ENCODE measurements at regions not wholly inside any gene's neighbourhood (a gene's known extent, or its start where the extent isn't known, plus 50 kb on each side); places are given as distances from the start of the nearest gene placed in this dataset.

DNA sequence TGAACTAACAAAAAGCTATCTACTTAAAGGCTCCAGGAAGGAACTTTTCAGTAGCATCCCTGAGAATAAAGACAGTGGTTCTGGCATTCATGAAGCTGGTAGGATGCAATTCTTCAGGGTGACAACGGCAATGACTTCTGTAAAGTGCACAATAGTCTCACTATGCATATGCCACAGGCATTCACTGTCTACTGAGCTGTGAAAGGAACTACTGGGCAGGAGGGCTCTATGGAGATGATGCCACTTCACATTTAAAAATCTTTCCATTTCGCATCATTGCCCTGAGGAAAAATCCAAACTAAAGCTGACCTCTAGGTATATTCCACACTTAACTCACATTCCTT is 2020.6 kb upstream of the PCDH20 start:
- no peak for DNase-seq

DNA sequence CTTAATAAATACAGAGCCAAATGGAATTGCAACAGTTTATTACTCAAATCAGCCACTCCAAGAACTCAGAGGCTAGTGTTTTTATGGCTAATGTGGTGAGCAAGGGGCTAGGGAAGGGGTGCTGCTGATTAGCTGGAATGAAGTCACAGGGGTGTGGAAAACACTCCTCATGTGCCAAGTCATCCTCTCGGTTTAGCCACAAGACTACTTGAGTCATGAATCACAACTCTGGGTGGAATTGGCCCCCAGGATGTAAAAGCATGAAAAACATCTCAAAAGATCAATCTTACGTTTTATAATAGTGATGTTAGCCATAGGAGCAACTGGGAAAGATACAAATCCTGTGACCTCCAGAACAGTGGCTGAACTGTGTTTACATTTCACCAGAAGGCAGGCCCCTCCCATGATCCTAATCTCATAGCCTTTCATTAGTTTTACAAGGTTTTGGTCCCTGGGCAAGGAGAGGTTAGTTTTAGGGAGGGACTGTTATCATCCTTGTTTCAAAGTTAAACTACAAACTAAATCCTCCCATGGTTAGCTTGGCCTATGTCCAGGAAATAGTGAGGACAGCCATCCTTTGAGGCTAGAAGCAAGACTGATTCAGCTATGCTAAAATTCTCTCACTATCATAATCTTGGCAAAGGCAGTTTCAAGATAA is 2020.1 kb upstream of the PCDH20 start:
- DNase-seq, result no peak

DNA sequence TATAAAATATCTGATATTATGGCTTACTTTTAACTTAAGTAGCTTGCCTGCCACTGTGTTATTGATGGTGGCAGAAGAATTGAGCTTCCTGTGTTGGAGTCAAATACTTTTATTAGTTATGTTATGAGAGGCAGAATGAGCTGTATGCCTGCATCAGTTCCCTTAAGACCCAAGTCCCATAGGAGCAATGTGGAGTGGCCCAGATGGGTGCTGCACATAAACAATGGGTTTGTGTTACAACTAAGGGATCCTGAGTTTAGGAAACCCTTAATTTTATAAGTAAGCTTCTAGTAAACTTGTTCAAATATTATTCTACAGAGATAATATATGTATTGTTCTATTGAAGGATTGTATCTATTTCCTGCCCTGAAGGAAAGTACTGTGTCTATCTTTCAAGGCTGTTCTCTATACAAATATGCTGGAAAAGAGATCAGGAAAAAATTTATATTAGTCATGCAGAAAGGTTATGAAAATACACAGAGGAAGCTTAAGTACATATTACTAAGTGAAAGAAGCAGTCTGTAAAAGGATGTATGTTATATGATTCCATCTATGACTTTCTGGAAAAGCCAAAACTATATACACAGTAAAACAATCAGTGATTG is 2018.0 kb upstream of the PCDH20 start:
- no peak for DNase-seq

DNA sequence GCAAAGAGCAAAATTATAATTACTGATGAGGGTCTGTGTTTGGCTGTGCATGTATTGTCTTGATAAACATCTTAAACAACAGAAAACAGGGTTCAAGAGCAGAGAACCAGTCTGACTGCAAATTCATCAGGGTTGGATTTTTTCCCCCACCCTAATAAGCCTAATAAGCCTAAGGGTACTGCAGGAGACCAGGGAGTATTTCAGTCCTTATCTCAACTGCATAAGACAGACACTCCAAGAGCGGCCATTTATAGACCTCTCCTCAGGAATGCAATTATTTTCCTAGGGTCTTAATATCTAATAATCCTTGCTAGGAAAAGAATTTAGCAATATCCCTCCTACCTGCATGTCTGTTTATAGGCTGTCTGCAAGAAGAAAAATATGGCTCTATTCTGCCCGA is 2011.5 kb upstream of the PCDH20 start:
- no peak for DNase-seq

DNA sequence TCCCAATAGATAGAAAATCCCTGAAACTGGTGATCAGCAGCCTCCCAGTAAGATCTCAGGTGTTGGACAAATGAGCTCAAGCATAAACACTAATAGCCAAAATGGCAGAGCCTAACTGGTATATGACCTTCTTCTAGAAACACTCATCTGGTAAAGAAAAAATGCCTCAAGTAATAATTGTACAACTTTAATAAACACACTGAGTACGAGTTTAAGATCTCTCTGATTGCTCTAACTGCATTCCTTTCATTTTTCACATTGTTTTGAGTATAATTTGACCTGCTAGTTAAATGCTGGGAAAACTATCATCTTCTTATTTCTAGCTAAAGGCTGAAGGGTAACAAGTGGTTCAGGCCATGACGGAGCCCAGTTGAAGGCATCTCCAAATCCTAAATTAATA is 2009.5 kb upstream of the PCDH20 start:
- DNase-seq, result no peak

DNA sequence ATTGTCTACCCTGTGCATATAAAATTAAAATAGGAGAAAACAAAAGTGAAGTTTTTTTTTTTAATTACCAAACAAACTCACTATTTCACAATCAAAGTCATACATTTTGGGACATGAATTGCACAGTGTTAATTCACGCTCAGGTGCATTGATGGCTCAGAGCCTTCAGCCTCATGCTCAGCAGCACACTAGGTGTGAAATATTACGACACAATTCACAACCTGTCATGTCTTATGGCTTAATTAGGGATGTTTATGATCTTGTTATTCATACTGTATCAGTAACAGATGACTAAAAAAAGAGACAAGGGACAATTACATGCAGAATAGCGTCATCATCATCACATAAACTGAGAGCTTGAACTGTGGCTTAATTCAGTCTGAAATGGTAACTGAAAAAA is 2005.5 kb upstream of the PCDH20 start:
- DNase-seq, result no peak

DNA sequence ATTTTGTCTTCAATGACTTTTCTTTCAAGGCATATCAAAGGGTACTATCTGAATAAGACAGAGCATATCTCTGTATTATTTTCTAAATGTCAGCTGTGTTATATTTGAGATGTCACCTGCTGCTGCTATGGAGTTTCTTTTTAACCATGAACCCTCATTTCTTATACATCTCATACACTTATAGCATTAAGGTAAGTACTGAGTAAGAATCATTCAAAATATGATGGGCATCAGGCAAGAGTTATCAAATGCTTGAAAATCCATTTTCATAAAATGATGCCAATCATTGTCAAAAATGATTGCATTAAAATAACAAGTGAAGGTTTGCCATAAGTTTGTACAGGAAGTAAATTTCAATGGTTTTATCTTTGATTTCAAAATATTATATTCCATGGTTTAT is 2005.0 kb upstream of the PCDH20 start:
- no peak for DNase-seq

DNA sequence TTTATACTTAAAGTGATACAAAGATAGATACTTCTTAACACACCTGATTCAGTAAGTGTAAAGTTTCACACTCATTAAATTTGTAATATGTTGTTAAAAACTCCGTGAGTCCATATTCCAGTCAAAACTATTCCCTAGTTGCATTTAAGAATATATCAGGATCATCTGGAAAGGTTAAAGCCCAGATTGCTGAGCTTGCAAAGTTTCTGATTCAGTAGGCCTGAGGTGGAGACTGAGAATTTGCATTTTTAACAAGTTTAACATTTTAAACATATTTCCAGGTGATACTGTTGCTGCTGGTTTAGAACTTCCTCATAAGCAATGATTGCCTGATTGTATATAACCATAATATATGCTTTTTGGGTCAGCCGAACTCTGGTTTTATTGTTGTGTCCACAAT is 1998.6 kb upstream of the PCDH20 start:
- no peak for DNase-seq

DNA sequence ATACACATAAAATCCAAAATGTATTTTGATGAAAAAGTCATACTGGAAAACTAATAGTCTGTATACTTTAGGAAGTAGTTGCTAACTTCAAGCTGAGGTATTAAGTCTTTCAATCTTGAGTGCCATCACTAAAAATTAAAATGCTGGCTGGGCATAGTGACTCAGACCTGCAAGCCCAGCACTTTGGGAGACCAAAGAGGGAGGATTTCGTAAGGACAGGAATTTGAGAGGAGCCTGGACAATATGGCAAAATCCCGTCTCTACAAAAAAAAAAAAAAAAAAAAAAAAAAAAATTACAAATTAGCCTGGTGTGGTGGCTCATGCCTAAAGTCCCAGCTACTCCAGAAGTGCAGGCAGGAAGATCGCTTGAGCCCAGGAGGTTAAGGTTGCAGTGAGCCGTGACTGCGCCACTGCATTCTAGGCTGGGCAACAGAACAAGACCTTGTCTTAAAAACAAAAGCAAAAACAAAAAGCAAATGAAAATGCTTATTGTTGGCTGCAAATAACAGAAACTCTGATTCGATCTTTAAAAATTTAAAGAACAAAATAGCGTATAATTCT is 1994.2 kb upstream of the PCDH20 start:
- DNase-seq, result no peak

DNA sequence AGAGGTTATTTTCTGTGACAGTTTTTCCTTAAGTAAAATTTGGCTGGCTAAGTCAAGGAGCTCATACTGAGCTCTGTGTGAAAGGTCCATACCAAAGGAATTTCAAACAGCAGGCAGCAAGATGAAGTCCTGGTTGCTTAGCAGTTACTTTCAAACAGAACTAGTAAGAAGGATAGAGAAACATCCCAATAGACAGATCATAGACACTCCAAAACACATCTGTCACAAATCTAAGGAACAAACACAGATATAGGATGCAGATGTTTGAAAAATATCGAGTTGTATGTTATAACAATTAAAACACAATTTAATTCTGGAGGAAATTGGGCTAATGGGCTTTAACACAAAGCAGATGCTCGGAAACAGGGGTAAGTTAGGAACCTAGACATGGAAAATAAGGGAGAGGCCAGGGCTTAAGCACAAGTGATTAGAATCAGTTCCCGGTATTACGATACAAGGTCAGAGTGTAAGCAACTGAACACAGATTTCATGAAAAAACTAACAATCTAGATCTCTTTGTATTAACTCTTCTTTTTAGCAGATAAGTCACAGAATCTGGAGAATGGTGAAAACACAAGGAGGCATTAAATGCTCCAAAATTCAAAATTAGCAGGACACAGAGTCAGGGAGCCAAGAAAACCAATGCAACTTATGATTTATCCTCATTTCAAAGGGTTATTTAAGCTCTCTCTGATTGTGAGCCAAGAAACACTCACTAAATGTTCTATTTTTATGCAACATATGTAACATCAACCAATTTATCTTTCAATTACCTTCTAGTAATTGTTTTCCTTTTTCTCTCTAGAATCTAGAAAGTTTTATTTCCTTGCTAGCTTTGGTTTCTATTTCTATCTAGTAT is 1992.9 kb upstream of the PCDH20 start:
- no peak for DNase-seq

DNA sequence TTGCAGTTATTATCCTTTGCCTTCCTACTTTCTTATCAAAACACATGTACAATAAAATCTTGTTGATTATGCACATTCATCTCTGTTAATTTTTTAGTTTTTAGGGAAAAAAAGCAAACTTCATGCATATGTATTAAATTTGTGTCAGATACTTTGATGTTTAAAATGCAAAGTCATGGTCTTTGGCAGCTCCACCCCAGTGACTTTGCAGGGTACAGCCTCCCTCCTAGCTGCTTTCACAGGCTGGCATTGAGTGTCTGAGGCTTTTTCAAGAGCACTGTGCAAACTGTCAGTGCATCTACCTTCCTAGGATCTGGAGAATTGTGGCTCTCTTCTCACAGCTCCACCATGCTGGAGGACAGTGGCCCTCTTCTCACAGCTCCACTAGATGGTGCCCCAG is 1988.1 kb upstream of the PCDH20 start:
- DNase-seq, result no peak

DNA sequence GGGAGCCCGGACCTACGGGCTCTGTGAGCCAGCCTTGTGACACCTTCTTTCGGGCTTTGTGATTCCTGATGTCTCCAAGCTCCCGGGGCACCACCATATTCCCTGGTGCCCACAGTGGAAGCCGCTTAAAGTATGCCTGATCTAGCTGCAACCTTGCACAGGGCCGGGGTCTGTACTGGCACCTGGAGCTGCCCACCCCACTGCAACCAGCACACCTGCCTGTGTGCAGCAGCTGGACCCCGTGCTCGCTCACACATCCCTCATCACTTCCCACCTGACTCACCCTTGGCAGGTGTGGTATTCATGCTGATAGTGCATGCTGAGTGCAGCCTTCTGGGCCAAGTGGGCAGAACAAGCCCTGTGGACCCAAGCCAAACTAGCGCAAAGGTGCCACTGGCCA is 1981.1 kb upstream of the PCDH20 start:
- DNase-seq, result no peak

DNA sequence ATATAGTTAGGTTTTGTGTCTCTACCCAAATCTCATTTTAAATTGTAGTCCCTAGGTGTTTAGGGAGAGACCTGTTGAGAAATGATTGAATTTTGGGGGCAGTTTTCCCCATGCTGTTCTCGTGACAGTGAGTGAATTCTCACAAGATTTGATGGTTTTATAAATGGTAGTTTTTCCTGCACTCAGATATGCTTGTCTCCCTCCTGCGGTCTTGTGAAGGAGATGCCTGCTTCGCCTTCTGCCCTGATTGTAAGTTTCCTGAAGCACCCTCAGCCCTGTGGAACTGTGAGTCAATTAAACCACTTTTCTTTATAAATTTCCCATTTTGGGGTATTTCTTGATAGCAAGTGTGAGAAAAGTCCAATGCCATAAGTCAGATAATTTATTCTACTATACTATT is 1977.5 kb upstream of the PCDH20 start:
- DNase-seq, result no peak

DNA sequence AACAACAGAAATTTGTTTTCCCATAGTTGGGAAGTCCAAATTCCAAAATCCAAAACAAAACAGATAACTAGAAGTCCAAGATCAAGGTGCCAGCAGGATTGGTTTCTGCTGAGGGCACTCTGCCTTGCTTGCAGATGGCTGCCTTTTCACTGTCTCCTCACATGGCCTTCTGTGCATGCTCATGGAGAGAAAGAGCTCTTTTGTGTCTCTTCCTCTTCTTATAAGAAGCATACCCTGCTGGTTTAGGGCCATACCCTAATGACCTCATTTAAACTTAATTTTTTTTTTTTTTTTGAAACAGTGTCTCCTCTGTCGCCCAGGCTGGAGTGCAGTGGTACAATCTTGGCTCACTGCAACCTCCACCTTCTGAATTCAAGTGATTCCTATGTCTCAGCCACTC is 1974.1 kb upstream of the PCDH20 start:
- no peak for DNase-seq

DNA sequence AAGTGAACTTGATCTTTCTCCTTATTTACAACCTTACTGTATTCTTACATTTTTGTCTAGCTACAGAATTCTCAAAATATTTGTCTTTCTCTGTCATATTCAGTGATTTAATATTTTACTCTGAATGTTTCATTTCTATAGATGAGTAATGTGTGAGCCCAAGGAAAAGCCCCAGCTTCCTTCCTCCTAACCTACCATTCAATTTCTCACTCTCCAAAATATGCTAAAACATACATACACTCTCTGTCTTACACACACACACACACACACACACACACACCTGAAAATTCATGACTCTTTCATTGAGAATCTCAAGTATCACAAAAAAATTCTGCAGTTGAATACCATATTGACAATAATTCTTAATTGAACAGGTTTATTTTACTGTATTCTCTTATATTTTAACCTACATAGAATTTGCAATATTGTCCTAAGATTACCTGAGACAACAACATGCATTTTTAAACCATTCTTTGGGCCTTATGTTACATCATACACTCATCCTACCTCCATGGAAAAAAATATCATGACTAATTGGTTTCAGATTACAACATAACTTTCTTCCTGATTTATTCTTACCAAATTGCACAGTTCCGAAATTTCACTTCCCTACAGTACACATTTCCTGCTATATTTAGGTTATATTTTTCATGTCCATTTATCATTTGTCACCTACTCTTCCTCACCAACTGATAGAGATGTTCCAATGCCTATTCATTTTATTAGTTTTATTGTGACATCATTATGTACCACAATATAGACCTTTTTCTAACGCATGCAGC is 1965.6 kb upstream of the PCDH20 start:
- no peak for DNase-seq

DNA sequence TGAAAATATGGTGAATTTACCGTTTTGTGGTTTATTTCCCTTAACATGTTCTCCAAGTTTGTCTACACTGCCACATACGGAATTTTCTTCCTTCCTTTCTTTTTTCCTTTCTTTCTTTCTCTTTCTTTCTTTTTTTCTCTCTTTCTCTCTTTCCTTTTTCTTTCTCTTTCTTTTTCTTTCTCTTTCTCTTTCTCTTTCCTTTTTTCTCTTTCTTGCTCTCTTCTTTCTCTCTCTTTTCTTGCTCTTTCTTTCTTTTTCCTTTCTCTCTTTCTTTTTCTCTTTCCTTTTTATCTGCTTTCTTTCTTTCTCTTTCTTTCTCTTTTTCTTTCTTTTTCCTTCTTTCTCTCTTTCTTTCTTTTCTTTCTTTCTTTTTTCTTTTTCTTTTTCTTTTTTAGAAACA is 1962.3 kb upstream of the PCDH20 start:
- no peak for DNase-seq

DNA sequence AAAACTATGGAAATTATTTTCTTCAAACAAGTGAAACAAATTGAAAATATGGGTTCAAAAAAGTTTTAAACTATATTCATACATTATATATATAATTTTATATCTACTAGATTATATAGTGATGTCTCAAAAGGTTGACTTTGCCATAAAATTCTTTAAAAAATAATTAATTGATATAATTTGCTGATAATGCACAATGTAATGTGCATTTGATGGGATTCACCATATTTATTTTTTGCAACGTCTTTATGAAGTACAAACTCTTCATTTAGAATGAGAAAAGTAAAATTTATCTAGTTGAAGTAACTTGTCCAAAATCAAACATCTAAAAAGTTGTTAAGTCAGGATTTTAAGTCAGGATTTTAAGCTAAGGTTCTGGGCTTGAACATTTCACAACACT is 1954.5 kb upstream of the PCDH20 start:
- DNase-seq, result no peak

DNA sequence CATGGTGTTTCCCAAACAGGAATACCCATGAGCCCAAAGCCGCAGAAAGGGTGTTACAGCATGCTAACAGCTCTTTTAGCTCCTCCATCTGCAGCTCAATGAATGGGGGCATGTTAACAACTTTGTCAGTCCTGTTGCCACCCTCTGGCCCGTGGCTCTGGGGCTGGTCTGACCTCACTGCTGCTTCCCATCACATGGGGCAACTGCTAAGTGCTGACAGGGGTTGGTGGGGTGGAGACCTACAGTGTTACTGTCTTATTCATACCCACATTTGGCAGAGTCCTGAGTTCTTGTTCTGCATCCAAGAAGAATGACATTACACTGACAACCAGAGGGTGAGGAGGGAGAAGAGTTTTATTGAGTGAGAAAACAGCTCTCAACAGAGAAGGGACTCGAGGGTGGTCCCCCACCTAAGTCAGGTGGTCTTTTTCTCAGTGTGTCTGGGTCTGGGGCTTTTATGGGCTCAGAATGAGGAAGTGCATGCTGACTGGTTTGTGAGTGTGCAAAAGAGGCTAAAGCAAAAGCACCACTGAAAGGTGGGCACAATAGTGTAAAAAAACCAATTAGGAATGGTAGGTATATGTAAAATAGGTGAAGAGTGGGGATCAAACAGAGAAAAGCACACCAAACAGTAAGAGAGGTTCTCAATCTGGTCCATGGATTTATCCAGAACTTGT is 1952.0 kb upstream of the PCDH20 start:
- no peak for DNase-seq

DNA sequence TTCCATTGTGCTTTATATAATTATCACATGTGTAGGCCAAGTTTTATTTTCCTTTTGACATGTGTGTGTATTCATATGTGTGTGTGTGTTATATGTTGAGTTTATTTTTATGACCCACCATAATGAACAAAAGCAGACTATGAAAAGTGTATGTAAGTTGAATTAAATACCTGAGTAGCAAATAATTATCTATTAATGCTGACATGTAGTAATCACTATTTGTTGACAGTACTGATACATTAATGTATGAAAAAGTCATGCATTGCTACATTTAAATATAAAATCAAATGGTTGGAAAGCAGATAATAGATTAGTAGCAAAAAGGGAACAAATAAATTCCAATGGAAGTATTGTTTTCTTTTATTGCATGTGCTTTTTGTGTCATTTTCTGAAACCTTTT is 1948.5 kb upstream of the PCDH20 start:
- no peak for DNase-seq

DNA sequence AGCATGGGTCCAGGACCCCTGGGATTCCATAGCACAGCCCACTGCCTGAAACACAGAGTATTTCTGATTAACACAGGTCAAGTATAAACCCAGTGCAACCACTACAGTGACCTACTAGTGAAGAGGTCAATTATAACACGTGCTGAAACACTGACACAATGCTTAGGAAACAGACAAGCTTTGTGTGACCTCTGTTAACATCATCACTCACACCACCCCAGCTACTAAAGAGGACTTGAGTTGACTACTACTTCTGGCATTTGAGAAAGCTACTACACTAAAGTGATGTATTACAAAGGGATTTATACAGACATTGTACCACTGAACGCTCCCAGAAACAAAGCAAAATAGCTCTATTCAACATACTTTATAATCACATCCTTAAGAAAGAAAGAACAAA is 1935.9 kb upstream of the PCDH20 start:
- no peak for DNase-seq

DNA sequence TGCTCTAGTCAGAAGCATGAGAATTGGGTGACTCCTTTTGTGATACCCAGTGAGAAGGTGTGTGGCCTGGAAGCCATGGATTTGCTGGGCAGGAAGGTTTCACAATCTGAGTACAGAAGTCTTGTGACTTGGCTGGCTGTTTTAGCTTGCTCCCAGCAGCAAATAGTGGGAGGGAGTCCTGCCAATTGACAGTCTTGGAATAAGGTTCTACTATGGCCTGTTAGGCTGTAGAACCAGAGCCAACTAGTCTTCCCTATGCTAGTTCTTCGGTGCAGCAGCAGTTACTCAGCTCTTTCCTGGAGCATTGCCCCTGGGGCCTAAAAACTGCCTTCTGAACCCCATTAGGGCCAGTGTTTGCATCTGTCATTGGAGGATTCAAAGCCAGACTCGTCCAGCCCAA is 1935.4 kb upstream of the PCDH20 start:
- no peak for DNase-seq

DNA sequence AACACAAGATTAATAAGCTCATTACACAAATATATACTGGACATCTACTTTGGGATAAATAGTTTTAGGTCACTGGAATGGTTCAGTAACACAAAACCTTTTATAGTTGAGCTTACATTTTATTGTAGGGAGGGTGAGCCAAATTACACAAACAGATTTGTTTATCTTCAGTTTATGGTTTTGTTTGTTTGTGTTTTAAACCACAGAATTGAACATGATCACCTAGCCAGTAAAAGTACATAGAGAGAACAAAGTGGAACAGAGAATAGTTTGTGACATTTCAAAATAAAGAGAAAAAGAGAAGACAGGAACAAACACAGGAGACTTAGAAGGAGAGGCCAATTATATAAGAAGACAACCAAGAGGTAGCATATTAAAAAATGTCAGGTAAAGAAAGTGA is 1930.2 kb upstream of the PCDH20 start:
- no peak for DNase-seq

DNA sequence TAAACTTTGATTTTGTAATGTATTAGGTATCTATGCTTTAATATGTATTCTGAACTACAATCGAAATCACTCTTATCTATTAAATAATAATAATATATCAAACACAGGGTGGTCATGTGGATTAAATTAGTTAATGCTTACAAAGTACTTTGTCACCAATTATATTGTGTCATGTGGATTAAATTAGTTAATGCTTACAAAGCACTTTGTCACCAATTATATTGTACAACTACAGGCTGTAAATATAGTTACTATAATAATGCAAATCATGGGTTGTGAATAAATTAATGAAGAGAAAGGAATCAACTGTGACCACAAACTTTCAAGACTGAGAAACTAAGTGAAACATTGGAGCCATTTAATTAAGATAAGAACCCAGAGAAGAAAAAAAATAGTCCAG is 1929.1 kb upstream of the PCDH20 start:
- no peak for DNase-seq

All from activated gamma-delta T cell (primary cell).